ENCODE measurements at regions not wholly inside any gene's neighbourhood (a gene's known extent, or its start where the extent isn't known, plus 50 kb on each side); places are given as distances from the start of the nearest gene placed in this dataset.
"Not testable (repeated sequence)": the region's sequence is repeated elsewhere in the genome, so short reads cannot be mapped to it uniquely, and the experiment has no call there.

GRCh38 chr20:30537459-30537858 is 720.0 kb upstream of the DEFB115 start:
- peaks cover 17% of the 10 kb centered on the region for H3K9me3 Mint-ChIP-seq
- H3K4me3 Mint-ChIP-seq; H3K4me1 Mint-ChIP-seq (ENCODE audit: low read depth); H3K36me3 Mint-ChIP-seq (ENCODE audit: low read depth); H3K27ac Mint-ChIP-seq; H3K27me3 Mint-ChIP-seq (ENCODE audit: low read depth): not testable (repeated sequence)

- not testable (repeated sequence) for H3K27ac Mint-ChIP-seq; H3K4me1 Mint-ChIP-seq (ENCODE audit: low read depth); H3K4me3 Mint-ChIP-seq; H3K27me3 Mint-ChIP-seq (ENCODE audit: low read depth); H3K36me3 Mint-ChIP-seq (ENCODE audit: low read depth)
- H3K9me3 Mint-ChIP-seq = peaks cover 24% of the 10 kb centered on the region
Observed at GRCh38 chr20:30540330-30541069, 717.0 kb upstream of the DEFB115 start.

DNA sequence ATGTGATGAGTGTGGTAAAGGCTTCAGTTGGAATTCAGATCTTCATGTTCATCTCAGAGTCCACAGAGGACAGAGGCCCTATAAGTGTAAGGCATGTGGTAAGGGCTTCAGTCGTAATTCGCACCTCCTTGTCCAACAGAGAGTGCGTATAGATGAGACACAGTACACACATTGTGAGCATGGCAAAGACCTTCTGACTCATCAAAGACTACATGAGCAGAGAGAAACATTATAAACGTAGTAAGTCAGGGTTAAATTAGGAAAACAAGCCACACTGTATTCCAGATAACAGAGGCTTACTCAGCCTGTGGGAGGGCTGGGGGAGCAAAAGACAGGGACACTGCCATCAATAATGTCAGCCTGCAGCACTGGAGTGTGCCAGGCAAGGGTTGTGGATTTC is 706.2 kb upstream of the DEFB115 start:
- not testable (repeated sequence) for H3K27me3 Mint-ChIP-seq (ENCODE audit: low read depth); H3K9me3 Mint-ChIP-seq; H3K36me3 Mint-ChIP-seq (ENCODE audit: low read depth); H3K4me3 Mint-ChIP-seq; H3K4me1 Mint-ChIP-seq (ENCODE audit: low read depth); H3K27ac Mint-ChIP-seq

GRCh38 chr20:30556797-30557196 is 700.7 kb upstream of the DEFB115 start:
- not testable (repeated sequence) for H3K4me1 Mint-ChIP-seq (ENCODE audit: low read depth); H3K36me3 Mint-ChIP-seq (ENCODE audit: low read depth); H3K4me3 Mint-ChIP-seq; H3K27me3 Mint-ChIP-seq (ENCODE audit: low read depth); H3K27ac Mint-ChIP-seq
- H3K9me3 Mint-ChIP-seq = peaks cover 13% of the 10 kb centered on the region

DNA sequence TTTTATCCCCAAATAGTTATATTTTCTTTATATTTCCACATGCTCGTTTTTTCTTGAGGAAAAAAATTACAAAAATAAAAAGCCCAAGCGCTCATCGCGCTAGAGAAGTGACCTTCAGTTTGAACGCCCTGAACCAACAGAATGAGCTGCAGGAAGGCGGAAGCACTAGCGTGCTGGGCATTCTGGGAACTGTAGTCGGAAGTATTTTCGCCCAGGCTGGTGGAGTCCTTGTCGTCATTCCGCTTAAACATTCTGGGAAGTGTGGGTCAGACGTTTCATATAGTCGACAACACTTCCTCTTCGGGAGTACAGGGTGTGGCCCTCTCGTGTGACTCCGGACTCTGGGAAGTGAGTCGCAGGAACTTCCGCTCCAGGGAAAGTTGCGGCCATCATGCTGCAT is 692.4 kb upstream of the DEFB115 start:
- not testable (repeated sequence) for H3K4me3 Mint-ChIP-seq; H3K27me3 Mint-ChIP-seq (ENCODE audit: low read depth); H3K27ac Mint-ChIP-seq; H3K9me3 Mint-ChIP-seq; H3K4me1 Mint-ChIP-seq (ENCODE audit: low read depth); H3K36me3 Mint-ChIP-seq (ENCODE audit: low read depth)

DNA sequence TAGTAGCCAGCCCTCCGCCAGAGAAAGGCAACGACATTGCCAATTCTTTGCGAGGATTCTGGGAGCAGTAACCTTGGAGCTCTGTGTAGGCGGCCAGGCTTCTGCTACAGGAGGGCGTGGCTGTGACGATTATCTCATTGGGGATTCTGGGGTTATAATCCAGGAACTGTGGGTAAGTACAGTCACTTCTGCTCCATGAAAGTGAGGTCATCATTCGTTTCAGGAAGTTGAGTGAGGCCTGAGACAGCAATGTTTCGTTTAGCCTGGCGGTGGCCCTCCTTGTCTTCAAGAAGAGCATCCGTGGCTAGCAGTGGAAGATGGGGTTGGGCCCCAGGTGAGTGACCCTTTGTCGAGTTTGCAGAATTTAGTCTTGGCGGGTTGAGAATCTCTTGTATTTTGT is 687.6 kb upstream of the DEFB115 start:
- H3K27ac Mint-ChIP-seq; H3K4me1 Mint-ChIP-seq (ENCODE audit: low read depth); H3K4me3 Mint-ChIP-seq; H3K9me3 Mint-ChIP-seq; H3K27me3 Mint-ChIP-seq (ENCODE audit: low read depth); H3K36me3 Mint-ChIP-seq (ENCODE audit: low read depth): not testable (repeated sequence)

- not testable (repeated sequence) for H3K36me3 Mint-ChIP-seq (ENCODE audit: low read depth); H3K27ac Mint-ChIP-seq; H3K4me1 Mint-ChIP-seq (ENCODE audit: low read depth); H3K4me3 Mint-ChIP-seq; H3K9me3 Mint-ChIP-seq; H3K27me3 Mint-ChIP-seq (ENCODE audit: low read depth)
Observed at GRCh38 chr20:30570622-30571021, 686.8 kb upstream of the DEFB115 start.

GRCh38 chr20:30574337-30574736 is 683.1 kb upstream of the DEFB115 start:
- H3K4me1 Mint-ChIP-seq (ENCODE audit: low read depth); H3K9me3 Mint-ChIP-seq; H3K4me3 Mint-ChIP-seq; H3K36me3 Mint-ChIP-seq (ENCODE audit: low read depth); H3K27me3 Mint-ChIP-seq (ENCODE audit: low read depth); H3K27ac Mint-ChIP-seq: not testable (repeated sequence)

DNA sequence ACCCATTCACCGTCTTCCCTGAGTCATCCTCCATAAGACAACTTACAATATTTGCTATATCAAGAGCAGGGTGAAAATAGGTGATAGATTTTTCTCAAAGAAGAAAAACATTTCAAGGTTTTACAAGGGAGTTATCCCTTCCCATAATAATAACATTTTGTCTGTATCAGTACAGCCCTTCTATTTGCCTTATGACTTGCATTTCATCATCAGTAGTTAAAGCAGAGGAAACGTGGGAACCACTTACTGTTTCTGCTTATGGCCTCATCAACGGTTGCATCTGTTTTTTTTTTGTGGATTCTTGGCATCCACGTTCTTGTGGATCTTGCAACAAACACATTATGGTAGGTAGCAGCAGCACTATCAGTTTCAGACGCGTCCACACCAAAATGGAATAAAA is 678.4 kb upstream of the DEFB115 start:
- H3K27ac Mint-ChIP-seq; H3K36me3 Mint-ChIP-seq (ENCODE audit: low read depth); H3K4me1 Mint-ChIP-seq (ENCODE audit: low read depth); H3K27me3 Mint-ChIP-seq (ENCODE audit: low read depth); H3K4me3 Mint-ChIP-seq: not testable (repeated sequence)
- peaks cover 12% of the 10 kb centered on the region for H3K9me3 Mint-ChIP-seq

DNA sequence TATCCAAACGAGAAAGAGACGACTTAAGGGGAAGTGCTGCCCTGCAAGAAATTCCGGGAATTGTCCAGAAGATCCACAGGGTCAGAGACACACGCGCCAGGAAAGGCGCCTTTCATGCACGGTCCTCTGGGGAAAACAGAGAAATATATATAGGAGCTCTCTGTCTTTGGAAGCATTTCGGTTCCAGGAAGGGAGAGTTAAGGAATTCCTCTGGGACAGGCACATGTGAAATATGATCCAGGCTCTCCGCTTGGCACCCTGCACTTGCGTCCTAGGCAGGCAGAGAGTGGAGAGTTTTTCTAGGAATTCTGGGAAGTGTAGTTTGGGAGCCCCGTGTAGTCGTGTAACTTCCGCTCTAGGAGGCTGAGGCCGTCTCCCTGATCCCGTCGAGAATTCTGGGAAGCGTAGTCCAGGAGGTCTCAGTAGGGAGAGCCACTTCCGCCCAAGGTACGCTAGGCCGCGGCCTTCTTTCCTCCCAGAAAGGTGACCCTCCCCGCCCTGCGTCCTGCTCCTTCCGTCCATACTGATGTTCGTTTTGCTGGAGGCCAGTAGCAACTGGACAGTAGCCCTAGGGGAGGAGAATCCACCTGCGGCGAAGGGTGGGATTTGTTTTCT is 677.5 kb upstream of the DEFB115 start:
- not testable (repeated sequence) for H3K36me3 Mint-ChIP-seq (ENCODE audit: low read depth); H3K4me1 Mint-ChIP-seq (ENCODE audit: low read depth); H3K27ac Mint-ChIP-seq; H3K4me3 Mint-ChIP-seq; H3K27me3 Mint-ChIP-seq (ENCODE audit: low read depth)
- peaks cover 12% of the 10 kb centered on the region for H3K9me3 Mint-ChIP-seq

DNA sequence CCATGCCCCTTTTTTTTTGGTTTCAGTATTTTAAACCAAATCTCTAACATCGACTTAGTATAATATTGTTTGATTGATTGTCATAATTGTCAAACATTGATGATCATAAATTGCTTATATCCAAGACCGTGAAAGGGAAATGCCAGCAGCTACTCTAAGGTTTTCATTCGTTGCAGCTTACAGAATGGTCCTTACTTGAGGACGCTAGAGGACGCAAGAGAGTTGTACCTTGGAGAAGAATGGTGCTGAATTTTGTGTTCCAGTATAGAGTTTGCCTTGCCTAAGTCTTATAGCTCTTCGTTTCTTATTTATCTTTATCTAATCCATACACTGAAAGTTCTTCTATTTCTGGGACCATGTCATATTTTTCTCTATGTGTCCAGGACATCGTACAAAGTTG is 675.6 kb upstream of the DEFB115 start:
- H3K4me3 Mint-ChIP-seq; H3K27me3 Mint-ChIP-seq (ENCODE audit: low read depth); H3K36me3 Mint-ChIP-seq (ENCODE audit: low read depth); H3K27ac Mint-ChIP-seq; H3K4me1 Mint-ChIP-seq (ENCODE audit: low read depth): not testable (repeated sequence)
- H3K9me3 Mint-ChIP-seq = peaks cover 12% of the 10 kb centered on the region

- not testable (repeated sequence) for H3K27ac Mint-ChIP-seq; H3K4me1 Mint-ChIP-seq (ENCODE audit: low read depth); H3K27me3 Mint-ChIP-seq (ENCODE audit: low read depth); H3K9me3 Mint-ChIP-seq; H3K36me3 Mint-ChIP-seq (ENCODE audit: low read depth); H3K4me3 Mint-ChIP-seq
Observed at GRCh38 chr20:30584403-30584802, 673.1 kb upstream of the DEFB115 start.

GRCh38 chr20:30585244-30585796 is 672.1 kb upstream of the DEFB115 start:
- H3K27me3 Mint-ChIP-seq (ENCODE audit: low read depth); H3K4me3 Mint-ChIP-seq; H3K9me3 Mint-ChIP-seq; H3K36me3 Mint-ChIP-seq (ENCODE audit: low read depth); H3K4me1 Mint-ChIP-seq (ENCODE audit: low read depth); H3K27ac Mint-ChIP-seq: not testable (repeated sequence)

GRCh38 chr20:30586178-30586577 is 671.3 kb upstream of the DEFB115 start:
- not testable (repeated sequence) for H3K4me1 Mint-ChIP-seq (ENCODE audit: low read depth); H3K27ac Mint-ChIP-seq; H3K4me3 Mint-ChIP-seq; H3K9me3 Mint-ChIP-seq; H3K36me3 Mint-ChIP-seq (ENCODE audit: low read depth); H3K27me3 Mint-ChIP-seq (ENCODE audit: low read depth)

DNA sequence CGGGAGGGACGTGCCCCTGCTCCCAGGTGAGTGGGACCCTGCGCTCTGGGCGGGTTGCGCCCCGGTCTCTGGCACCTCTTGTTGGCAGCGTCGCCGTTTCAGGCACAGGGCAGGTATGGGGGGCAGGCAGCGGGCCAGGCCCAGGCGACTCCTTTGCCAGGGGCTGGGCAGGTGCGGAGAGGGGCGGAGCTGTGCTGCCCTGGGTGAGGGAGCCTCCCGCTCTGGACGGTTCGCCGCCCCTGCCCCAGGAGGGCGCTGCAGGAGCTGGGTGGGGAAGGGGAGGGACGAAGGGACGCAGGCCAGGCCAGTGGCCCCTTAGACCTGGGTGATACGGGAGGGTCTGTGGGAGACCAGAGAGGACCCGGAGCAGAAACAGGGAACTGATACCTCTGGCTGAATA is 663.9 kb upstream of the DEFB115 start:
- H3K36me3 Mint-ChIP-seq (ENCODE audit: low read depth) = no peaks in the 10 kb centered on the region
- no peaks in the 10 kb centered on the region for H3K27me3 Mint-ChIP-seq (ENCODE audit: low read depth)
- no peak overlapping the region for H3K4me3 Mint-ChIP-seq
- peaks cover 20% of the 10 kb centered on the region for H3K9me3 Mint-ChIP-seq
- no peaks in the 10 kb centered on the region for H3K4me1 Mint-ChIP-seq (ENCODE audit: low read depth)
- H3K27ac Mint-ChIP-seq = no peak overlapping the region

GRCh38 chr20:30594112-30594511 is 663.4 kb upstream of the DEFB115 start:
- Mint-ChIP-seq H3K4me1 (ENCODE audit: low read depth) (no peaks in the 10 kb centered on the region), H3K27me3 (ENCODE audit: low read depth) (no peaks in the 10 kb centered on the region), H3K27ac (no peak overlapping the region), H3K4me3 (no peak overlapping the region), H3K9me3 (peaks cover 20% of the 10 kb centered on the region), H3K36me3 (ENCODE audit: low read depth) (no peaks in the 10 kb centered on the region)
